ENCODE measurements at regions not wholly inside any gene's neighbourhood (a gene's known extent, or its start where the extent isn't known, plus 50 kb on each side); places are given as distances from the start of the nearest gene placed in this dataset.
"Not testable (repeated sequence)": the region's sequence is repeated elsewhere in the genome, so short reads cannot be mapped to it uniquely, and the experiment has no call there.

DNA sequence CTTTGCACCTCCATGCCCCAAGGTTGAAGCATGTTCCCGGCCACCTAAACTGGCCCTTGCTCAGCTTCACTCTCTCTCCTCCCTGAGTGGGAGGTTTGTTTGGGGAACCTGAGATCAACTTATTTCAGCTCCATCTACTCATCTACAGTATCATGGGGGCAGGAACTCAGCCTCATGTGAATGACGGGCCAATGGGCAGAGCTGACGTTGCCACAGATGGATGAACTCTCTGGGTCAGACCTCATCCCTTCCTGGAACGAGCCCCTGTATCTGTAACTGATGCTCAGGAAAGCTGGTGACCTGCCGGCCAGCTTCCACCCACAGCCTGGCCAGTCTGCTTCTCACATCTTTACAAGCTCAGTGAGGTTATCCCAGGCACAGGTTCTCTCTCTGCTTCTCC lies 369.6 kb downstream of the IRX2 start:
- no peak for ATAC-seq
- no peak for DNase-seq

- DNase-seq (no peak), ATAC-seq (no peak)
These were observed 370.4 kb downstream of the IRX2 start for GRCh38 chr5:2381070-2381469.

DNA sequence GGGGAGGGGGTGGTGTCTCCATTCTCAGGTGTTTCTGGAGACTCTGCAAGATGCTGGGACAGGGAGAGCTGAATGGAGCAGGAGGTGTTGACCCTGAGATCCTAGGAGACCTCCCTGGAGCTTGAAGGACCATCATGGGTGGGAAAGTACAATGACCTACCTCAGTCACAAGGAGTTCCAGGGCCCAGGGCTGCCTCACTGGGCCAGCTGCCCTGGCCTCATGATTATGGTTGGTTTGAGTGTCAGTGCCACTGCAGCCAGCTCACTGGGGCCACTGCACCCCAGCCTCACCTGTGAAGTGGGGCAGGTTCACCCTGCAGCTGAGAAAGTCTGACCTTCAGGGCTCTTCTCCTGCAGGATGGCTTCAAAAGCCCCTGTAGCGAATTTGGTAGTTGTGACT lies 372.5 kb downstream of the IRX2 start:
- DNase-seq (no peak), ATAC-seq (no peak)

DNA sequence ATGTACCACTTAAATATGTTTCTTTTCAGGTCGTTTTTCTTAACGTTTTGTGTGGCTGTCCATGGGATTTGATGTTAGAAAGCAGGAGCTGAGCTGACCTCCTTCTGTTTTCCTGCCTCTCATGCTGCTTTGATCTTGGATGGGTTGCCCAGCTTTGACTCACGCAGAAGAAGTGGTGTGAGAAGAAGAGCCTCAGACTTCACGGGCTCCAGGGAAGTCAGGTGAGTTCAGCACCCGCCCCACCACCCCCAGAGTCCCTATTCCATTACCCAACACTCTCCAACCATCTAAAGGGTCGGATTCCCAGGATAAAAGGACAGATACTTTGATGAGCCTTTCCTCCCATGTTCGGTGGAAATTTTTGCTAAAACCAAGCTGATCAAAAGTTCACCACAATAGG lies 373.4 kb downstream of the IRX2 start:
- DNase-seq: no peak
- ATAC-seq: no peak

DNA sequence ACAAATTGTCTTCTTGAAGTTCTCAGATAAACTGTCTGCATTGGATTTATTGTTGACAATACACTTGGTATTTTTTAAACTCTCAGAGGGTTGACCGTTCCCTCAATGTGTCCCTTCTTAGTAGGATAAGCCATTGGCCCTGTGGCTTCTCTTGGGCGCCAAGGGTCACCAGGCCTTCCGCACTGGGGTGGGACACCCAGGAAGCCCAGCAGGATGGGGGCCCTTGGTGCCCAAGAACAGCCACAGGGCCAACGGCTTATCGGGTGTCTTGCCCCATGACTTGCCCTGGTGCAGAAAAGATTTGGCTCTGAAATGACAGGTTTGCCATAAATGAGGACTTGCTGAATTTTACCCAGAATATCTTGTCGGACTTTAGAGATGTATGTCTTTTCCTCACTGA lies 375.0 kb downstream of the IRX2 start:
- no peak for ATAC-seq

GRCh38 chr5:2375757-2376250 lies 375.7 kb downstream of the IRX2 start:
- ATAC-seq: no peak
- DNase-seq: no peak

More for the DNA sequence above, 375.0 kb downstream of the IRX2 start:
- no peak for DNase-seq

DNA sequence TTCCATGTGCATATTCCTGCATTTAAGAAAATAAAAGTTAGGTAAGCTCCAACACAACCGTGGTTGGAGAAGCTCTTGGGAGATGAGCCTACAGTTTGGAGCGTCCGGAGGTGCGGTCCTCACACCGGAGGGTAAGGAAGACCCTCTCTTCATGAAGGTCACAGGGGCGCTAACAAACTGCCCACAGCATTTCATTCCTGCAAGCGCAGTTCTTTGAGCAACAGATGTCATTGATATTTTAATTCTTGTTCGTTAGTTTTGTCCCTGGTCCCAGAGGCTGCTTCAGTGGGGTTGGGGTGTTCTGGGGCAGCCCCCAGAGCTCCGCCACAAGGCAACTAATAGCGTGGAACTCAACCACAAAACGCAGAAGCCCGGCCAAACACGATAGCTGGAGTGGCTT lies 376.2 kb downstream of the IRX2 start:
- DNase-seq (no peak), ATAC-seq (no peak)

DNA sequence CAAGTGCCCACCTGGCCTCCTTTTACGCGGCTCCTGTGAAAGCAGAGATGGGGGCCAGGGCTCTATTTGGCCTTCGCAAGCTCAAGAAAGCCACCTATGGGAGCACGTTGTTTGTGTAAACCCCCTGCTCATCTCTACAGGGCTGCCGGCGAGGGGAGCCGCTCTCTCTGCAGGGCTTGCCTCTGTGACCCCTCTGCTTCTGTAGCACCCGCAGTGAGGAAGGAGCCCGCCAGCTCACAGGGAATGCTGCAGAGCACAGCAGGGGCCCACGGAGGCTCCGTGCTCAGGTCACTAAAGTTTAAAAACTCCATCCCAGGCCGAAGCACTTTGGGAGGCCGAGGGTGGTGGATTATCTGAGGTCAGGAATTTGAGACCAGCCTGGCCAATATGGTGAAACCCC lies 376.8 kb downstream of the IRX2 start:
- ATAC-seq: no peak
- DNase-seq: no peak

GRCh38 chr5:2373631-2374030 lies 377.8 kb downstream of the IRX2 start:
- DNase-seq (no peak), ATAC-seq (no peak)

DNA sequence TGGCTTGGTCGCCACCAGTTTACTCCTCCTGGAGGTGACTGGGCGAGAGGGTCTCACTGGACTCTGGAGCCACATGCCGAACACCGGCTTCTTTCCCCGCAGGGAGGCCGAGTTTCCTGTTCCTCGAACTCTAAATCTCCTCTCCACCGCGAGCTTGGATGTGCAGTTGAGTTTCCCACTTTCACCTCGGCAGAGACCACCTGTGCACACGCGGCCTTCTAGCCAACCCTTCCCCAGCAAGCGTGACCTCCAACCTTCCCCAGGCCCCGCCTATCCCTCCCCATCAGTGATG lies 380.1 kb downstream of the IRX2 start:
- no peak for DNase-seq
- no peak for ATAC-seq

DNA sequence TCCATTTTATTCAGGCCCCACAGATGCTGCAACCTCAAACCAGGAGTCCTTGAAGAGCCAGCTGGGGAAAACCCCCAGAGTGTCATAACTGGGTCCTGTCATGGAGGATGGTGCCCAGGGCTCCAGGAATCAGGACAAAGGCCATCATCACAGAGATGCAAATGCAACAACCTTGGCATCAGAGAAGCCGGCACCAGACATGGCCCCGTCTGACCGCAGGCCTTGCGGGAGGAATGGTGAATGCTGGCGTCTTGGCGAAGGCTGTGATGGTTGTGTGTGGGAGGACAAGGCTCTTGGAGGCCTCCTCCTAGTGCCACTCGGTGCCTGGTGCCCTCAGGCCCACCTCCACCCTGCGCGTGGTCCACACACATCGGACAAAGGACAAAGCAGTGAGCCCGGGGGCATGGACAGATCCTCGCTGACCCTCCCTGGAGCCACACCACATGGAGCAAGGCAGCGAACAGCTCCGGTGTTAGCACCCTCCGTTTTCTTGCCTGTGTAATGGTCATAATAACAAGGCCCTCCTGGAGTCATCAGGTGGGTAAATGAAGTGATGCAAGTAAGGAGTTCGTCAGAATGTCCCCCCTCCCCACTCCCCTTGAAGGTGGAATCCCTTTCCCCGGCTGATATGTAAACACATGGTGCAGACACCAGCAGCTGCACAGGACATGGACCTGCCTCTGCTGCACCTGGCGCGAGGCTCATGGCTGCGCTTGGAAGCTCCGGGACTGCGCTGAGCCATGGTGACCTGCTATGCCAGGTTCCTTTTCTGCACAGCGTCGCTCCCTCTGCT lies 380.7 kb downstream of the IRX2 start:
- DNase-seq (no peak), ATAC-seq (no peak)

- ATAC-seq (no peak), DNase-seq (no peak)
These were observed 382.3 kb downstream of the IRX2 start for GRCh38 chr5:2369178-2369577.

DNA sequence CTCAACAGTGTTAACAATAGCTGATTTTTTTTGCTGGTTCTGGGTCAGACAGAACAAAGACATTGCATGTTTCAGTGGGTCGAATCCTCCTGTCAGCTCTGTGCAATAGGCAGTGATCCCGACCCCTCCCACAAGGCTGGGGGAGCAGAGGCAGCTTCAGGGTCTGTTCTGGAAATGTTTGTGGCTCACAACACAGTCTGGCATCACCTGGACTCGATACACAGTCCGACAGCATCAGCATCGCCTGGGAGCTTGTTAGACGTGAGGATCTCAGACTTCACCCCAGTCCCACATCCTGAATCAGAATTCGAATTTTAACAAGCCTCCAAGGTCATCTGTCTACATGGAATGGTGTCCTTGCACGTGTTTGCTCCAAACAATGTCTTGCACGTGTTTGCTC lies 384.7 kb downstream of the IRX2 start:
- ATAC-seq: no peak
- no peak for DNase-seq

- no peak for ATAC-seq
- no peak for DNase-seq
These were observed 394.2 kb downstream of the IRX2 start for GRCh38 chr5:2357309-2357708.

GRCh38 chr5:2355859-2356258 lies 395.6 kb downstream of the IRX2 start:
- ATAC-seq: no peak
- no peak for DNase-seq

GRCh38 chr5:2353871-2354440 lies 397.5 kb downstream of the IRX2 start:
- DNase-seq (no peak), ATAC-seq (no peak)

- no peak for DNase-seq
- ATAC-seq: no peak
These were observed 398.3 kb downstream of the IRX2 start for GRCh38 chr5:2353211-2353610.

- ATAC-seq (no peak), DNase-seq (no peak)
These were observed 399.2 kb downstream of the IRX2 start for GRCh38 chr5:2352101-2352861.

- ATAC-seq, DNase-seq: not testable (repeated sequence)
These were observed 401.7 kb downstream of the IRX2 start for GRCh38 chr5:2349768-2350167.

- ATAC-seq (no peak), DNase-seq (no peak)
These were observed 412.8 kb downstream of the IRX2 start for GRCh38 chr5:2338686-2339085.

GRCh38 chr5:2335733-2336515 lies 415.6 kb downstream of the IRX2 start:
- ATAC-seq (no peak), DNase-seq (no peak)

GRCh38 chr5:2335125-2335732 lies 416.2 kb downstream of the IRX2 start:
- ATAC-seq: no peak
- no peak for DNase-seq
